HG02759 (cell line): ENCODE measurements at regions not wholly inside any gene's neighbourhood (a gene's known extent, or its start where the extent isn't known, plus 50 kb on each side); places are given as distances from the start of the nearest gene placed in this dataset.
"Not testable (repeated sequence)": the region's sequence is repeated elsewhere in the genome, so short reads cannot be mapped to it uniquely, and the experiment has no call there.

Experiments used
- ATAC-seq: cut with Tn5 transposase; IDR thresholded peaks from one replicate; pipeline ENCODE4 v1.9.1; 2021; ENCODE audit warnings: mild to moderate bottlenecking, moderate library complexity; ENCODE audit not compliant: unreplicated experiment

GRCh38 chr18:39329496-39330275, 1764.1 kb upstream of the CELF4 start:
- no peak for ATAC-seq

DNA sequence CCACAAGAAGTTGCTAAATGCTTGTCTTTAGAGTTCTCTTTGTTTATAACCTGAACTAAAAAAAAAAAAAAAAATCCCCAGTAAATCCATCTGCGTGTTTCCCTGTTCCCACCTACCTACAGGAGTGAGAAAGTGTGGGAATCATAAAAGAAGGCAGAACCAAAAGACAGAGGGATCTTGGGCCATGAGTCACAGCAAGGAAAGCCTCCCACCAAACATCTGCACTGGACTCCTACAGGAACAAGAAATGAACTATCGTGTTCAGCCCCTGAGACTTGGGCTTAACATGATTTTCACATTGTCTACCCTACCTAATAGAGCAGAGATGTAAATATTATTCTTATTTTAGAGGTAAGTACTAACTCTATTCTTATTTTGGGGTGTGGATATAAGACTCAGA, 1761.2 kb upstream of the CELF4 start:
- no peak for ATAC-seq

DNA sequence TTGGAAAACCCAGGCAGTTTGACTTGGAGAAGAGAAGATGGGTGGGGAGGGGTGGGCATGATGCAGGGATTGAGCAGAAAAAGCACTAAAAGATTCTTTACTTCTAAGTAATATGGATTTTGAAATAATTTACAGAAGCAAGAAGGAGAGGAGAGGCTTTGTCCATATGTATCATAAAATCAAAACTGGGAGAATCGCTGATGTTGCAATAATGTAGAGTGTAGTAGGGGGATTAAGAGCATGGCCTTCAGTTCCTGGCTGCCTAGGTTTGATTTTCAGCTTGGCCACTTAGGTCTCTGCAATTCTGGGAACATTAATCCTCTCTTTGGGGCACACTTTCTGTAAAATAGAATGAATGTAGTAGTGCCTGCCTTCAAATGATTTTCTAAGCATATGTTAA, 1760.4 kb upstream of the CELF4 start:
- ATAC-seq, result no peak

GRCh38 chr18:39319141-39319540, 1753.5 kb upstream of the CELF4 start:
- ATAC-seq, result no peak

DNA sequence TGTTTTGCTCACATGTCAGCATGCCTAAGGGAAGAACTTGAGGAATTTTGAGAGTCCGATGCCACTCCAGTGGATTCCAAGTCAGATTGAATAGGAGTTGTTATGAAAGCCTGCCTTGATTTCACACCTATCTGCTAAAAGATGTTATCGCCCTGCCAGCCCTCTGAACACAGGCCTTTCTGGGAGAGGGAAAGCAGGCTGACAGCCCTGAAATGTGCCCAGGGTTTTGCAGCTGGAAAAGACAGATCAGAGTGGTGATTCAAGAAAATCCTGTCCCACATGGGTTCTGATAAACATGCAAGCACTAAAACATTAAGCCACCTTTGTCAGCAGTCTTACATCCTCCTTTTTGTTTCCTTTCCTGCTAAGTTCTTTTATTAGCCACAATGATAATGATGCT, 1752.9 kb upstream of the CELF4 start:
- ATAC-seq, result no peak

- ATAC-seq, result peak; percentile 84
Observed at GRCh38 chr18:39318008-39318407, 1752.4 kb upstream of the CELF4 start.

DNA sequence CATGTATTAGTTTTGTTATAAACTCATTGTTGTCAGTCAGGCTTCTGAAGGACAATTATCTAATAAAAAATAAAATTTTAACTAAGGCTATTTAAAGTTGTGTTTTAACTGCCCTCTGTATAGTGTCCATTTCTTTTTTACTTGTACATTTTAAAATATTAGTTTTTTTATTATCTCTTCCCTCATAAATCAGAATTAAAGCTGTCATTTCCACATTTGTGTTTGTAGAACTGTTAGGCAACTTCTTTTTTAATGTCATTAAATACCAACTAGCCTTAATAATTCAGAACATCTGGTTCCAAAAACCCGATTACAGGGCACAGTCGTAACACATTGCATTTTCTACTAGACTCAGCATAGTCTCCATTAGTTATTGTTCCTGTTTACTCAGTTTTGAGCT, 1749.0 kb upstream of the CELF4 start:
- no peak for ATAC-seq

GRCh38 chr18:39313992-39314391, 1748.4 kb upstream of the CELF4 start:
- no peak for ATAC-seq

DNA sequence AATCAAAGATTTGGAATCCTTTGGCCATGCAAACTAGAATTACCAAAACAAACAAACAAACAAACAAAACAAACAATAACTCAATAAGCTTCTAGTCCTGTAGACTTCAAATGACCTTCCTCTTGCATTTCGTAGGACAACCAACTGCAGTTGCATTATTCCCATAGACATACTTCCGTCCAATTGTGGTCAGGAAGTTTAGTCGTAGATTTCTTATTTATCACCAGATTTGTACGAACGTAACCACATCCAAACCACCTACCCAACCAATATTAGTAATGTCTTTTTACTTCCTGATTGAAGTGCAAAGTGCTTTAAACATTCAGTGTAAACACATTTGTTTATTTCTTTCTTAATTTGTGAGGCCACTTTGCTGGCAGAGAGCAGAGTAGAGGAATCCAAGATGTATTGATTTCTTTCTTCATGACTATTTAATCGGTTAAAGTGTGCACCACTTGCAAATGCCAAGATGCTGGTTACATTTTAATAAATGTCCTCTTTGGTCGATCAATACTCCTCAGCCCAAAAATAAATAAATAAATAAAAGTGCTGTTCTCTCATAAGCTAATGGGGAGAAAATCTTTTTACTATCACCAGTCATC, 1745.6 kb upstream of the CELF4 start:
- no peak for ATAC-seq

DNA sequence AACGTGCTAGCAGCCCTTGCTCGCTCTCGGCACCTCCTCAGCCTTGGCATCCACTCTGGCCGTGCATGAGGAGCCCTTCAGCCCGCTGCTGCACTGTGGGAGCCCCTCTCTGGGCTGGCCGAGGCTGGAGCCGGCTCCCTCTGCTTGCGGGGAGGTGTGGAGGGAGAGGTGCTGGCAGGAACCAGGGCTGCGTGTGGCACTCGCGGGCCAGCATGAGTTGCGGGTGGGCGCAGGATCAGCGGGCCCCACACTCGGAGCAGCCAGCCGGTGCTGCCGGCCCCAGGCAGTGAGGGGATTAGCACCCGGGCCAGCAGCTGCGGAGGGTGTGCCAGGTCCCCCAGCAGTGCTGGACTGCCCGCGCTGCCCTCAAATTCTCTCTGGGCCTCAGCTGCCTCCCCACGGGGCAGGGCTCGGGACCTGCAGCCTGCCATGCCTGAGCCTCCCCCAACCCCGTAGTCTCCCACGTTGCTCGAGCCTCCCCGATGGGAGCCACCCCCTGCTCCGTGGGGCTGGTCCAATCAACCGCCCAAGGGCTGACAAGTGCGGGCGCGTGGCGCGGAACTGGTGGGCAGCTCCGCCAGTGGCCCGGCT, 1743.4 kb upstream of the CELF4 start:
- ATAC-seq, result not testable (repeated sequence)

DNA sequence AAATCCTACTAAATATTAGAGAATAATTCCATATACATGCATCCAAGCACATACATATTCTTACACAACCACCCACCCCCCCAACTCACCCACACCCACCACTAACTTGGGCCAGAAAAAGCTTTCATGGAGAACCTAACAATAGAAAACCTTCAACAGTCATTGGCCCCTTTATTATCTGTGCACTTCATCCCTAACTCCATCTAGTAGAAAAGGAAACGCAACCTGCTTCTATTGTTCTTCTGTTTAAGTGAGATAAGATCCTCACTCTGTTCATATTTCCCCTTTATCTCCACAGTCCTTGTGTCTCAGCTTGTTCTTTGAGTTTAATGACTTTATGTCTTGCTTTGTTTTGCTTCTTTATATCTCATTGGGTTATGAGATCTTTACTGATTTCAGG, 1740.2 kb upstream of the CELF4 start:
- no peak for ATAC-seq

DNA sequence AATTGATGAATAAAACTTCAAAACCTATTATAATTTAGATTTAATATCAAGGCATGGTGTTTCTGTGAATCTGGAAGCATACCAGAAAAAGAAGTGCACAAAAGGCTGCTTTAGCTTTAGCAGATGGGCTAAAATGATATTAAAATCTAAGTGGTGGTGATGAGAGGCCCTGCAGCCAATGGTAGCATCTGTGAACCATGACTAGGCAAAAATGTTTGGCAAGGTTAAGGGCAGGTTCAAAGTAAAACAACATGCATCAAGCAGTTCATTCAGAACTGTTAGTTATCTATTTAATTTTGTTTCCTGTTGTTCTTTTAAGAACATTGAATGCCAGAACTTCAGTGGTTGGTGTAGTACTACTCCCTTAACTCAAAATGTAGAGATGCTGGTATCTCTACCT, 1736.9 kb upstream of the CELF4 start:
- no peak for ATAC-seq

- no peak for ATAC-seq
Observed at GRCh38 chr18:39299152-39299551, 1733.6 kb upstream of the CELF4 start.

DNA sequence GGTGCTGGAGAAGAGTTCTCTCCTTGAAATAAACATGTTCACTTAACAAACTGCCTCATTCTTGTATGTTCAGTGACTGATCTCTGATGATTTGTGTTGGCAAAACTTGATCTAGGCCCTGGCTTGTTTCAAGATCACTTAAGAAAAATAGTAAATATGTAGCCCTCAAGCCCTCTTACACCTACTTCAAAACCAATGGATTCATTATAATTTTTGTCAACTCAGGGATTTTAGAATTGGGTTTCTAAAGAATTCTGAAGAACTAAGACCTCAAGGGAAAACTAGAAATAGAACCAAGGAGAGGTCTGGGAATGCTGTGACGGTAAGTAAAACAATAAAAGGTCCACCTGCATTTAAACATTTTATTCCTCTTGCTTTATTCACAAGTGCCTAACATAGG, 1731.6 kb upstream of the CELF4 start:
- ATAC-seq, result no peak

DNA sequence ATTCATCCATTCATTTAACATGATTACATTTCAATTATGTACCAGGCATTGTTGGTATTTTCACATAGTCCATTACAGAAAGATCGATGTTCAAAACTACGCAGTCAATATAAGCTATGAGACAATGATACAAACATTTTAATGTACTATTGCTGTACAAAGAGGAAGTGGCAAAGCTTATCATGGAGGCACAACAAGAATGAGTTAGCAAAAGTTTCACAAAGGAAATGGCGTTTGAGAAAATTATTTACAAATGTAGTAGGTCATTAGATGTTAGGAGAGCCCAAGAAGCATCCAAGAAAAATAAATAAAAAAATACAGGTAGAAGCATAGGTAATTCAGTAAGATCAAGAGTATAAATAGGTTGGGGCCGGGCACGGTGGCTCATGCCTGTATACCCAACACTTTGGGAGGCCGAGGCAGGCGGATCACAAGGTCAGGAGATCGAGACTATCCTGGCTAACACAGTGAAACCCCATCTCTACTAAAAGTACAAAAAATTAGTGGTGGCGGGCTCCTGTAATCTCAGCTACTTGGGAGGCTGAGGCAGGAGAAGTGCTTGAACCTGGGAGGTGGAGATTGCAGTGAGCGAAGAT, 1730.8 kb upstream of the CELF4 start:
- ATAC-seq, result no peak

GRCh38 chr18:39276764-39277163, 1711.2 kb upstream of the CELF4 start:
- no peak for ATAC-seq

GRCh38 chr18:39274535-39274934, 1708.9 kb upstream of the CELF4 start:
- ATAC-seq, result no peak

- no peak for ATAC-seq
Observed at GRCh38 chr18:39272230-39272629, 1706.6 kb upstream of the CELF4 start.

DNA sequence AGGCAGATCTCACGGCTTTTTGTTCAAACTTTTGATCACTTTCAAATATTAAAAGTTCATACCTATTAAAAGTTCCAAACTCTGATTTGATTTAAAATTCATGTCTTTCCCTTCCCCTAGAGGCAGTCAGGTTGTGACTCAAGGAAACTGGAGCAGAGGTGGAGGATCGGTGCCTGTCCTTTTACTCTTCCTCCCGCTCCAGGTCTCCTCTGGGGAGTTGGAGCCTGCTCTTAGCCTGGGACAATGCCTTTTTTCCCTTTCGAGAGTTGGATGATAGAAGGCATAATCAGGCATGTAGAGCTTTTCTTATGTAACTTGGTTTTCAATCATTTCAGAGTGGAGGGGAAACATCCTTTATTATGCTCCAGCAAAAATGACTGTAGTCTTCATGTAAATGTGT, 1706.1 kb upstream of the CELF4 start:
- ATAC-seq, result no peak

- no peak for ATAC-seq
Observed at GRCh38 chr18:39260565-39260964, 1695.0 kb upstream of the CELF4 start.

- no peak for ATAC-seq
Observed at GRCh38 chr18:39259736-39260135, 1694.1 kb upstream of the CELF4 start.

DNA sequence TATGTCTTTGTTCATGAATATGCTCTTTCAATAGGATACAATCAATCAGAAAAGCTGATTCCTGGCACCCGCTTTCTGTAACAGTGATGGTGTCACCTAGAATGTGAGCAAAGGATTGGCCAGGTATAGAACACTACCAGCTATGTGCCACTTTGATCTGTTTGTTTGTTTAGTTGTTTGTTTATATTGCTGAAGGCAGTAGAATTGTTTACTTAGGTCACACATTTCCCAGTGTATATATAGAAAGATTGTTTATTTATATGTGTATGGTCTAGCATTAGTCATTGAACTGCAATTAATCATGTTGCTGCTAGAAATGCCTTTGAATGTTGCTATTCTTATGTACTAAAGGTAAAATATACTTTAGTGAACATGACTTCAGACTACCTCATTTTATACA, 1678.6 kb upstream of the CELF4 start:
- ATAC-seq, result no peak
